Activated T-cell treated with anti-CD3 and anti-CD28 coated beads, Interleukin-2, amount 50 U/mL, for 48 hours (primary cell): ENCODE measurements at regions not wholly inside any gene's neighbourhood (a gene's known extent, or its start where the extent isn't known, plus 50 kb on each side); places are given as distances from the start of the nearest gene placed in this dataset.

Experiments used
- DNase-seq, 2 experiments: peaks; one replicate each; pipeline ENCODE4 v3.0.0-alpha.2; 2020

- DNase-seq, result no peak
Observed at GRCh38 chr9:72428329-72428728, 63.3 kb upstream of the ZFAND5 start.

DNA sequence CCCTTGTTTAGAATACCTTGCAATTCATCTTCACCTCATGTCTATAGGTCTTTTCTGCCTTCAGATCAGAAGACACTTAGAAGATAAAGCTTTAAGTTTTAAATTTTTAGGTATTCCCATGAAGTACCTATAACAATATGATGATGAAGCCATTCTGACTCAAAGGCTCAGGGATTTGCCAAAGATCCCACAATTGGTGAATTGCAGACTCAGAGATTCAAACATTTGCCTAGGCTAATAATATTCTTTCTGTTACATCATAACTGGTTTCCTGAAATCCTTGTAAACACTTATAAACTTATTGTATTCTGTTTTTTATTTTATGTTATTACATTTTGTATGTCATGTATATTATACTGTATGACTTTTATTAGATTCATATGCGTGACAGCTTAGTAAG lies 62.8 kb upstream of the ZFAND5 start:
- DNase-seq, result no peak

DNA sequence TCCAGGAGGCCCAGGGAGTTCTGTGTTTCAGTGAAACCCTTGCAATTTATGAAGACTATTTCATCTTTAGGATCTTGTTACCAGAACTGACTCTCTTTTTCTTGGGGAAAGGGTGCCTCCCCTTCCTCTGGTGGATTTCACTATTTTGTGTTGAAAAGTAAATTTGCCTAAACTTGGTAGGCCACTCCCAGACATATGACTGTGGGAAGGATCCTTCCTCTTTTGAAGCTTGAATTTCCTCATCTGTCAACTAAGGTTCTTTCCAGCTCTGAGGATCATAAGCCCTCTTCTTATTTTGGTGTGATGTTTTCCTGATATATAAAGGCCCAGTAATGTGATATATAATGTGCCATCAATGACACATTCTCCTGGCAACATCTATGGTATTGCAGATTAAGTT lies 59.1 kb upstream of the ZFAND5 start:
- DNase-seq, result no peak

GRCh38 chr9:72422214-72422613 lies 57.2 kb upstream of the ZFAND5 start:
- no peak for DNase-seq

DNA sequence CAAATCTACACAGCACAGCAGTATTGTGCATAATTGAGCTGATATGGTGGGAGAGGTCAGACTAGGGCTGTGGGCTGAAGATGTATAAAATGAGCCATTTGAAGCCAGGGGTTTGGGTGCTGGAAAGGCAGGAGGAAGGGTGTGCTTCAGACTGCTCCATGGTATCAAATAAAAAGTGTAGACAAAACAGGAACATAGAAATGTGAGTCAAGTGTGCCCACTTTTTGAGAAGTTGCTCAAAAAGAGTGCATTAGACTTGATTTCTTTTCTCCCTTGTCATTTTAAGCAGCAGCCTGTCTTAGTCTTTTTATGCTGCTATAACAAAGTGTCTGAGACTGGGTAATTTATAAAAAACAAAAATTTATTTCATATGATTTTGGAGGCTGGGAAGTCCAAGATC lies 55.8 kb upstream of the ZFAND5 start:
- DNase-seq, result no peak

- no peak for DNase-seq
Observed at GRCh38 chr9:72415948-72416347, 50.9 kb upstream of the ZFAND5 start.

- DNase-seq, result no peak
Observed at GRCh38 chr9:72415163-72415562, 50.2 kb upstream of the ZFAND5 start.
